Esophagus squamous epithelium (tissue), 4 donors: ENCODE measurements at regions not wholly inside any gene's neighbourhood (a gene's known extent, or its start where the extent isn't known, plus 50 kb on each side); places are given as distances from the start of the nearest gene placed in this dataset.

Experiments used
- CTCF ChIP-seq, 6 experiments: fragments of 450-650 bp in 4 of 6; fragments of 200-600 bp in 2 of 6; sonication (generic) in 2 of 6; IDR thresholded peaks; one replicate each; pipeline ENCODE4 v1.5.1; 2016 to 2019; ENCODE audit warnings: antibody characterized with exemption in 6 of 6, mild to moderate bottlenecking in 4 of 6, moderate library complexity in 4 of 6
- POLR2A ChIP-seq, 4 donors: fragments of 450-650 bp; IDR thresholded peaks; one replicate each; pipeline ENCODE4 v1.6.1; 2017; ENCODE audit warnings: antibody characterized with exemption in 4 of 4, mild to moderate bottlenecking in 4 of 4, moderate library complexity in 3 of 4

GRCh38 chr7:94173436-94173835, 169.3 kb upstream of the BET1 start:
- TF ChIP-seq CTCF (IDR thresholded peaks at IDR 0.05) (no peak), POLR2A (IDR thresholded peaks at IDR 0.05) (no peak)
